NCI-H1048 (cell line): ENCODE measurements at regions not wholly inside any gene's neighbourhood (a gene's known extent, or its start where the extent isn't known, plus 50 kb on each side); places are given as distances from the start of the nearest gene placed in this dataset.

Experiments
- DNase-seq: peaks from one replicate; lab custom pipeline; 2025; lab: John Stamatoyannopoulos, UW

- no peak for DNase-seq
Measured at GRCh38 chr2:207236156-207236935, 70.6 kb upstream of the KLF7 start.

- no peak for DNase-seq
Measured at GRCh38 chr2:207238831-207239701, 73.3 kb upstream of the KLF7 start.

- DNase-seq, result no peak
Measured at GRCh38 chr2:207239754-207240494, 74.2 kb upstream of the KLF7 start.

- DNase-seq, result no peak
Measured at GRCh38 chr2:207240649-207241048, 74.9 kb upstream of the KLF7 start.

- no peak for DNase-seq
Measured at GRCh38 chr2:207241198-207241597, 75.5 kb upstream of the KLF7 start.

GRCh38 chr2:207243601-207244000 is 77.9 kb upstream of the KLF7 start:
- DNase-seq, result no peak

- no peak for DNase-seq
Measured at GRCh38 chr2:207244971-207245925, 79.5 kb upstream of the KLF7 start.

GRCh38 chr2:207248702-207249377 is 83.1 kb upstream of the KLF7 start:
- no peak for DNase-seq

GRCh38 chr2:207251022-207251421 is 85.3 kb upstream of the KLF7 start:
- DNase-seq, result no peak

- no peak for DNase-seq
Measured at GRCh38 chr2:207251573-207252192, 85.9 kb upstream of the KLF7 start.

- no peak for DNase-seq
Measured at GRCh38 chr2:207252416-207252815, 86.7 kb upstream of the KLF7 start.

GRCh38 chr2:207252979-207253645 is 87.4 kb upstream of the KLF7 start:
- no peak for DNase-seq

GRCh38 chr2:207253666-207254345 is 88.1 kb upstream of the KLF7 start:
- DNase-seq, result no peak

- no peak for DNase-seq
Measured at GRCh38 chr2:207254591-207255464, 89.1 kb upstream of the KLF7 start.

- no peak for DNase-seq
Measured at GRCh38 chr2:207255565-207256470, 90.1 kb upstream of the KLF7 start.

GRCh38 chr2:207256476-207257207 is 90.9 kb upstream of the KLF7 start:
- no peak for DNase-seq
